DND-41 (cell line): ENCODE measurements at regions not wholly inside any gene's neighbourhood (a gene's known extent, or its start where the extent isn't known, plus 50 kb on each side); places are given as distances from the start of the nearest gene placed in this dataset.

Experiments used
- ATAC-seq: fragments of 200-7000 bp; cut with Tn5 transposase; 3 replicates; pipeline ENCODE4 v1.9.1; 2021; ENCODE audit warnings: low read depth; ENCODE audit not compliant: insufficient read depth
- DNase-seq: peaks from one replicate; pipeline ENCODE4 v3.0.0-alpha.2; 2020
- H2AFZ ChIP-seq: 2 replicates; pipeline ENCODE4 v1.6.0; 2012; ENCODE audit warnings: low read depth, low read length
- H3K27ac ChIP-seq: 2 replicates; pipeline ENCODE4 v1.5.1; 2012; ENCODE audit warnings: low read length, inconsistent platforms
- H3K27me3 ChIP-seq: fragments of 200-600 bp; sonication (generic); 2 replicates; pipeline ENCODE4 v1.6.0; 2012; ENCODE audit warnings: low read length, mild to moderate bottlenecking, inconsistent platforms; ENCODE audit not compliant: insufficient read depth, poor library complexity
- H3K36me3 ChIP-seq: 2 replicates; pipeline ENCODE4 v1.5.1; 2012; ENCODE audit warnings: low read length, inconsistent platforms; ENCODE audit not compliant: insufficient read depth
- H3K4me1 ChIP-seq: 2 replicates; pipeline ENCODE4 v1.5.1; 2012; ENCODE audit warnings: mild to moderate bottlenecking, low read length; ENCODE audit not compliant: insufficient read depth
- H3K4me2 ChIP-seq: 2 replicates; pipeline ENCODE4 v1.6.0; 2012; ENCODE audit warnings: mild to moderate bottlenecking, moderate library complexity, low read length, inconsistent platforms; ENCODE audit not compliant: insufficient read depth
- H3K4me3 ChIP-seq, 2 experiments: fragments of 200-600 bp in 1 of 2; shearing (Covaris generic) in 1 of 2; 2 replicates each; pipeline ENCODE4 v1.5.1; 2012 to 2016; ENCODE audit warnings: inconsistent platforms in 2 of 2, low read length in 2 of 2, mild to moderate bottlenecking in 2 of 2, low read depth in 1 of 2, moderate library complexity in 1 of 2
- H3K79me2 ChIP-seq: 2 replicates; pipeline ENCODE4 v1.6.0; 2012; ENCODE audit warnings: low read length, inconsistent platforms; ENCODE audit not compliant: insufficient read depth
- H3K9ac ChIP-seq: 2 replicates; pipeline ENCODE4 v1.6.0; 2012; ENCODE audit warnings: low read depth, mild to moderate bottlenecking, inconsistent platforms, low read length, moderate library complexity
- H3K9me3 ChIP-seq: 2 replicates; pipeline ENCODE4 v1.5.1; 2012; ENCODE audit warnings: low read length, moderate library complexity, mild to moderate bottlenecking, inconsistent platforms; ENCODE audit not compliant: insufficient read depth, severe bottlenecking
- H4K20me1 ChIP-seq: 2 replicates; pipeline ENCODE4 v1.6.0; 2012; ENCODE audit warnings: low read length; ENCODE audit not compliant: insufficient read depth
- CTCF ChIP-seq: IDR thresholded peaks from 2 replicates; pipeline ENCODE4 v1.5.1; 2012; ENCODE audit warnings: borderline replicate concordance, low read length, moderate library complexity, mild to moderate bottlenecking; ENCODE audit not compliant: poor library complexity, severe bottlenecking; ENCODE audit errors: extremely low read depth
- EZH2 ChIP-seq: IDR thresholded peaks from 3 replicates; pipeline ENCODE4 v1.6.1; 2012; ENCODE audit warnings: borderline replicate concordance, low read depth, mild to moderate bottlenecking, moderate library complexity, low read length, inconsistent platforms; ENCODE audit not compliant: severe bottlenecking

DNA sequence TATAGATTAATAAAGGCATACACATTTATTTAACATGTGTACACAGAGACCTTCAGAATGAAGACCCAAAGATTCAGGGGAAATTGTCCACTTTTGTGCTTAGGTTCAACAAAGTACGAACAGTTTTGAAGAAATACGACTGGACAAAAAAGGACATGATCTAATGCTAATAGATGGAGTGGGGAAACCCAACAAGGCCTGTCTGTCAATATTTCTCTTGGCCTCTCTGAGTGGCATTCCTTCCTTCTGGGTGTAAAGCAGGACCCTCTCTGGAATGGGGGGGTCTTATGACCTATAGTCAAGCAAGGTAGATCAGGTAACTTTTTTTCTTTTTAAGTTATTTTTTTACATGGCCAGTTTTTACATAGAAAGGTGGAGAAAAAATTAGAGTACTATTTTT lies 222.3 kb upstream of the IGFBP3 start:
- DNase-seq (no peak), ATAC-seq (no peak)
- no peaks in the 10 kb centered on the region for H3K4me1 ChIP-seq
- no peaks in the 10 kb centered on the region for H3K9me3 ChIP-seq
- no peak overlapping the region for H2AFZ ChIP-seq
- no peak overlapping the region for H3K4me2 ChIP-seq
- no peaks in the 10 kb centered on the region for H3K36me3 ChIP-seq
- H3K27me3 ChIP-seq, result no peaks in the 10 kb centered on the region
- no peak overlapping the region for H3K27ac ChIP-seq
- TF ChIP-seq CTCF, result no peak
- no peak for TF ChIP-seq EZH2
- no peak overlapping the region for H3K9ac ChIP-seq
- H4K20me1 ChIP-seq, result no peaks in the 10 kb centered on the region
- no peaks in the 10 kb centered on the region for H3K79me2 ChIP-seq
- no peak overlapping the region for H3K4me3 ChIP-seq

GRCh38 chr7:46139079-46139478 lies 218.0 kb upstream of the IGFBP3 start:
- no peaks in the 10 kb centered on the region for H3K4me1 ChIP-seq
- H3K9me3 ChIP-seq, result no peaks in the 10 kb centered on the region
- no peaks in the 10 kb centered on the region for H4K20me1 ChIP-seq
- H3K27me3 ChIP-seq, result no peaks in the 10 kb centered on the region
- H3K9ac ChIP-seq, result no peak overlapping the region
- H2AFZ ChIP-seq, result no peak overlapping the region
- DNase-seq, result no peak
- H3K79me2 ChIP-seq, result no peaks in the 10 kb centered on the region
- no peak for ATAC-seq
- no peak overlapping the region for H3K27ac ChIP-seq
- H3K4me3 ChIP-seq, result no peak overlapping the region
- no peak overlapping the region for H3K4me2 ChIP-seq
- no peaks in the 10 kb centered on the region for H3K36me3 ChIP-seq
- no peak for TF ChIP-seq EZH2
- no peak for TF ChIP-seq CTCF

DNA sequence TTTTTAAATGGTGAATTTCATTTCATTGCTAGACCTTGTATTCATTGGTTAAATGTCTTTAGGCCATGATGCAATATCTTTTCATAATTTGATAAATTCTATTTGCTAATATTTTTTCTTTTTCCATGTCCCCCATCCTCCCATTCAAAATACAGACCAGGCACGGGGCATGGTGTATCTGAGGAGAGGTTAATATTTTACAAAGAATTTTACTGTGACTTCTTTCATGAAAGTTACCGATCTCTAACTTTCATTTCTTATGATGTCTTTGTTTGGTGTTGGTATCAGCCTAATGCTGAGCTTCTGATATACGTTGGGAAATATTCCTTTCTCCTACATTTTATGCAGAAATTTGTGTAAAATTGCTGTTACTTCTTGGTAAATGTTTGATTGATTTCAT lies 216.7 kb upstream of the IGFBP3 start:
- no peak overlapping the region for H3K27ac ChIP-seq
- H3K4me2 ChIP-seq, result no peak overlapping the region
- TF ChIP-seq CTCF, result no peak
- TF ChIP-seq EZH2, result no peak

DNA sequence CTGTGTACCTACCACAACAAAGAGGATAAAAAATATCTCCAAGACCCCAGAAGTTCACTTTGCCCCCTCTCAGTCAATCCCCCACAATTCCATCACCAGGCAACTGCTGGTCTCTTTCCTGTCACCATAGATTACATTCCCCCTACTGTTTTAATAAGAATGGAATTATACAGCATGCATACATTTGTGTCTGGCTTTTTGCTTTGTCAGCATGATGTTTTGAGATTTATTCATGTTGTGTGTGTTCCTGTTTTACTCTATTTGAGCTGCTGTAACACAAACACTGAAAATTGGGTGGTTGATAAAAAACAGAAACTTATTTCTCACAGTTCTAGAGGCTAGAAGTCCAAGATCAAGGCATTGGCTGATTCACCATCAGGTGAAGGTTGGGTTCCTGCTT lies 214.5 kb upstream of the IGFBP3 start:
- ATAC-seq (no peak), DNase-seq (no peak)
- Histone ChIP-seq H3K9ac (no peak overlapping the region), H3K27me3 (peaks cover 8% of the 10 kb centered on the region), H3K27ac (no peak overlapping the region), H4K20me1 (no peaks in the 10 kb centered on the region), H3K4me2 (no peak overlapping the region), H3K79me2 (no peaks in the 10 kb centered on the region), H2AFZ (no peak overlapping the region), H3K36me3 (no peaks in the 10 kb centered on the region), H3K4me3 (no peak overlapping the region), H3K9me3 (no peaks in the 10 kb centered on the region), H3K4me1 (no peaks in the 10 kb centered on the region)
- TF ChIP-seq CTCF (no peak), EZH2 (no peak)

More for the DNA sequence above, 216.7 kb upstream of the IGFBP3 start:
- H3K9ac ChIP-seq, result no peak overlapping the region
- H4K20me1 ChIP-seq, result no peaks in the 10 kb centered on the region
- H2AFZ ChIP-seq, result no peak overlapping the region
- no peak overlapping the region for H3K4me3 ChIP-seq
- no peaks in the 10 kb centered on the region for H3K27me3 ChIP-seq
- no peaks in the 10 kb centered on the region for H3K79me2 ChIP-seq
- no peak for DNase-seq
- H3K9me3 ChIP-seq, result no peaks in the 10 kb centered on the region
- H3K4me1 ChIP-seq, result no peaks in the 10 kb centered on the region
- no peak for ATAC-seq
- H3K36me3 ChIP-seq, result no peaks in the 10 kb centered on the region
